IMR-90 (cell line): ENCODE measurements at regions not wholly inside any gene's neighbourhood (a gene's known extent, or its start where the extent isn't known, plus 50 kb on each side); places are given as distances from the start of the nearest gene placed in this dataset.

Experiments used
- ATAC-seq: fragments of 200-7000 bp; cut with Tn5 transposase; 2 replicates; pipeline ENCODE4 v1.9.1; 2020; ENCODE audit warnings: low read depth, mild to moderate bottlenecking, moderate library complexity
- BruUV-seq: library from RNA; stranded (reverse); fragments of 400-500 nt; replicated peaks from 2 replicates; lab custom pipeline; 2021; lab: Mats Ljungman, UMichigan
- CTCF ChIA-PET: fragments of 300-600 bp; formaldehyde crosslinking; extraction: SDS; loops from one replicate; lab custom pipeline; 2021; ENCODE audit warnings: antibody characterized with exemption; lab: Yijun Ruan, JAX
- POLR2A ChIA-PET: fragments of 300-600 bp; sonication (Branson Sonifier 250); formaldehyde crosslinking; loops from one replicate; lab custom pipeline; 2022; ENCODE audit warnings: antibody characterized with exemption; ENCODE audit not compliant: unreplicated experiment; lab: Charles Lee
- DNase-seq: peaks from one replicate; pipeline ENCODE4 v3.0.0; 2013
- H2AFZ ChIP-seq: replicated peaks from 2 replicates; pipeline ENCODE3; 2013; ENCODE audit warnings: low read length, mild to moderate bottlenecking; ENCODE audit not compliant: poor library complexity
- H2AK5ac ChIP-seq: 2 replicates; pipeline ENCODE4 v1.6.1; 2013; ENCODE audit warnings: low read depth, low read length, inconsistent platforms
- H2AK9ac ChIP-seq: replicated peaks from 2 replicates; pipeline ENCODE3; 2013; ENCODE audit warnings: mild to moderate bottlenecking, low read depth, low read length, moderate library complexity; ENCODE audit not compliant: poor library complexity
- H2BK120ac ChIP-seq: 2 replicates; pipeline ENCODE4 v1.6.1; 2013; ENCODE audit warnings: low read depth, low read length, inconsistent platforms
- H2BK15ac ChIP-seq: 3 replicates; pipeline ENCODE4 v1.6.1; 2013; ENCODE audit warnings: low read depth, low read length, inconsistent platforms
- H2BK20ac ChIP-seq: 2 replicates; pipeline ENCODE4 v1.6.1; 2013; ENCODE audit warnings: low read depth, mild to moderate bottlenecking, inconsistent platforms, low read length, moderate library complexity
- H2BK5ac ChIP-seq: 2 replicates; pipeline ENCODE4 v1.6.1; 2013; ENCODE audit warnings: mild to moderate bottlenecking, low read depth, low read length, inconsistent platforms; ENCODE audit not compliant: poor library complexity, severe bottlenecking
- H3K14ac ChIP-seq: replicated peaks from 2 replicates; pipeline ENCODE4 v1.6.1; 2013; ENCODE audit warnings: low read depth, low read length, inconsistent platforms
- H3K18ac ChIP-seq: 2 replicates; pipeline ENCODE4 v1.6.1; 2013; ENCODE audit warnings: low read depth, low read length, control low read depth
- H3K23ac ChIP-seq: 2 replicates; pipeline ENCODE4 v1.6.1; 2013; ENCODE audit warnings: low read depth, low read length, inconsistent platforms
- H3K27ac ChIP-seq: 2 replicates; pipeline ENCODE4 v1.5.1; 2013; ENCODE audit warnings: mild to moderate bottlenecking, control low read depth, low read length; ENCODE audit not compliant: insufficient read depth
- H3K27me3 ChIP-seq: 2 replicates; pipeline ENCODE4 v1.6.1; 2013; ENCODE audit warnings: low read length; ENCODE audit not compliant: control insufficient read depth, insufficient read depth
- H3K36me3 ChIP-seq: 2 replicates; pipeline ENCODE4 v1.6.1; 2013; ENCODE audit warnings: low read length, mixed read lengths; ENCODE audit not compliant: control insufficient read depth, insufficient read depth
- H3K4ac ChIP-seq: 2 replicates; pipeline ENCODE4 v1.6.1; 2013; ENCODE audit warnings: low read depth, low read length, inconsistent platforms
- H3K4me1 ChIP-seq: 2 replicates; pipeline ENCODE4 v1.6.1; 2013; ENCODE audit warnings: low read length, mixed read lengths; ENCODE audit not compliant: control insufficient read depth, insufficient read depth
- H3K4me2 ChIP-seq: 2 replicates; pipeline ENCODE4 v1.6.1; 2013; ENCODE audit warnings: low read depth, mild to moderate bottlenecking, control low read depth, low read length, moderate library complexity
- H3K4me3 ChIP-seq: 2 replicates; pipeline ENCODE4 v1.5.1; 2013; ENCODE audit warnings: low read depth, mild to moderate bottlenecking, control low read depth, low read length, moderate library complexity; ENCODE audit not compliant: insufficient read depth
- H3K56ac ChIP-seq: 2 replicates; pipeline ENCODE4 v1.6.1; 2013; ENCODE audit warnings: low read length, inconsistent platforms; ENCODE audit not compliant: insufficient read depth; ENCODE audit errors: extremely low read depth
- H3K79me1 ChIP-seq, 2 experiments: 2 replicates each; pipeline ENCODE4 v1.6.1; 2013; ENCODE audit warnings: low read length in 2 of 2, inconsistent platforms in 1 of 2, low read depth in 1 of 2
- H3K9ac ChIP-seq: 2 replicates; pipeline ENCODE4 v1.6.1; 2013; ENCODE audit warnings: low read depth, low read length, control low read depth
- H3K9me1 ChIP-seq: 2 replicates; pipeline ENCODE4 v1.6.1; 2013; ENCODE audit warnings: low read length, inconsistent platforms; ENCODE audit not compliant: insufficient read depth
- H3K9me3 ChIP-seq: 2 replicates; pipeline ENCODE4 v1.6.1; 2013; ENCODE audit warnings: low read length; ENCODE audit not compliant: control insufficient read depth, insufficient read depth
- H4K20me1 ChIP-seq: 2 replicates; pipeline ENCODE4 v1.6.1; 2013; ENCODE audit warnings: low read length, inconsistent platforms; ENCODE audit not compliant: insufficient read depth
- H4K5ac ChIP-seq: 2 replicates; pipeline ENCODE4 v1.6.1; 2013; ENCODE audit warnings: mild to moderate bottlenecking, low read depth, low read length, control low read depth
- H4K8ac ChIP-seq, 2 experiments: 2 replicates each; pipeline ENCODE4 v1.6.1; 2013; ENCODE audit warnings: low read depth in 2 of 2, low read length in 2 of 2, control low read depth in 1 of 2, inconsistent platforms in 1 of 2
- H4K91ac ChIP-seq: 2 replicates; pipeline ENCODE4 v1.6.1; 2013; ENCODE audit warnings: low read depth, low read length, inconsistent platforms; ENCODE audit not compliant: insufficient read depth
- BHLHE40 ChIP-seq: fragments of 150-350 bp; IDR thresholded peaks from 2 replicates; pipeline ENCODE4 v1.6.1; 2016; ENCODE audit warnings: mild to moderate bottlenecking, low read depth, low read length
- CEBPB ChIP-seq: IDR thresholded peaks from 2 replicates; pipeline ENCODE4 v1.6.1; 2012; ENCODE audit warnings: low read depth, low read length, improper control_type of control experiment
- CHD1 ChIP-seq: IDR thresholded peaks from 2 replicates; pipeline ENCODE4 v1.6.1; 2012; ENCODE audit warnings: low read depth, low read length, improper control_type of control experiment
- FOS ChIP-seq: fragments of 150-350 bp; IDR thresholded peaks from 2 replicates; pipeline ENCODE4 v1.6.1; 2016; ENCODE audit warnings: low read depth, low read length
- MAFK ChIP-seq: IDR thresholded peaks from 2 replicates; pipeline ENCODE4 v1.6.1; 2012; ENCODE audit warnings: low read depth, low read length, improper control_type of control experiment
- MAZ ChIP-seq: IDR thresholded peaks from 2 replicates; pipeline ENCODE4 v1.6.1; 2012; ENCODE audit warnings: low read depth, mild to moderate bottlenecking, low read length, improper control_type of control experiment, moderate library complexity, borderline replicate concordance
- MXI1 ChIP-seq: IDR thresholded peaks from 2 replicates; pipeline ENCODE4 v1.6.1; 2012; ENCODE audit warnings: low read depth, mild to moderate bottlenecking, low read length, moderate library complexity, borderline replicate concordance
- POLR2A ChIP-seq: IDR thresholded peaks from 2 replicates; pipeline ENCODE4 v1.6.1; 2012; ENCODE audit warnings: mild to moderate bottlenecking, low read depth, low read length
- RAD21 ChIP-seq: IDR thresholded peaks from 2 replicates; pipeline ENCODE4 v1.6.1; 2012; ENCODE audit warnings: low read length, improper control_type of control experiment
- RCOR1 ChIP-seq: IDR thresholded peaks from 2 replicates; pipeline ENCODE4 v1.6.1; 2012; ENCODE audit warnings: mild to moderate bottlenecking, low read length, improper control_type of control experiment; ENCODE audit not compliant: insufficient replicate concordance
- RFX5 ChIP-seq: IDR thresholded peaks from 2 replicates; pipeline ENCODE4 v1.8.0; 2012; ENCODE audit warnings: low read depth, mild to moderate bottlenecking, low read length, moderate library complexity
- SMC3 ChIP-seq: fragments of 150-350 bp; IDR thresholded peaks from 2 replicates; pipeline ENCODE4 v1.6.1; 2016; ENCODE audit warnings: low read depth, mild to moderate bottlenecking, antibody characterized with exemption, low read length, moderate library complexity
- WGBS, 2 experiments: methylation state at CpG; one replicate each; pipeline versions ENCODE4 v1.1.5 to v1.1.7; 2013; ENCODE audit warnings: missing lambda C conversion rate in 2 of 2; ENCODE audit not compliant: insufficient read length in 1 of 2; ENCODE audit errors: extremely low coverage in 2 of 2; 5-methylcytosine and 5-hydroxymethylcytosine counted together
- dilution Hi-C: fragments of 300-500 bp; cut with HindIII; formaldehyde crosslinking; loops from one replicate; pipeline ENCODE4 v1.14.3; 2018; ENCODE audit warnings: low sequenced_read_pairs; ENCODE audit not compliant: unreplicated experiment
- in situ Hi-C: fragments of 300-500 bp; cut with MboI; formaldehyde crosslinking; loops from 3 replicates; pipeline ENCODE4 v1.14.3; 2019; ENCODE audit warnings: low sequenced_read_pairs, inconsistent platforms, mixed read lengths
- intact Hi-C: fragments of 100-400 bp; cut with micrococcal nuclease; formaldehyde crosslinking; loops from 2 replicates; pipeline ENCODE4 v1.10.0; 2022
- TF ChIP-seq, protein P1 (sequence below): fragments of 150-350 bp; IDR thresholded peaks from 2 replicates; pipeline ENCODE4 v1.6.1; 2017; ENCODE audit warnings: mild to moderate bottlenecking, antibody characterized with exemption, low read length, low read depth
- TF ChIP-seq, protein P2 (sequence below): conservative IDR thresholded peaks from 2 replicates; pipeline ENCODE4 v1.5.1; 2012; ENCODE audit warnings: mild to moderate bottlenecking, low read depth, low read length, improper control_type of control experiment

DNA sequence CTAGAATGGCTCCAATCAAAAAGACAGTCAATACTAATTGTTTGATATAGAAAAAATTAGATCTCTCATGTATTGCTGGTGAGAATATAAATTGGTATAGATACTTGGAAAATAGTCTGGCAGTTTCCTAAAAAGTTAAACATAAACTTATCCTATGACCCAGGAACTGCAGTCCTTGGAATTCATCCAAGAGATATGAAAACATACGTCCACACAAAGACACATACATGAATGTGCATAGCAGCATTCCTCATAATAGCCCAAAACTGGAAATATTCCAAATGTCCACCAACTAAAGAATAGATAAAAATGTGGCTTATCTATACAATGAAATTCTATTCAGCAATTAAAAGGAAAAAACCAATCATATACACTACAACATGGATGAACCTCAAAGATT, 128.4 kb downstream of the ZFAND4 start:
- no peak overlapping the region for H3K4me3 ChIP-seq
- H4K91ac ChIP-seq: no peak overlapping the region
- POLR2A ChIA-PET: no interaction called here
- dilution Hi-C loops (no loop called here), intact Hi-C loops (no loop called here), in situ Hi-C loops (no loop called here)
- H3K9me1 ChIP-seq: no peaks in the 10 kb centered on the region
- H3K9me3 ChIP-seq: no peaks in the 10 kb centered on the region
- no peaks in the 10 kb centered on the region for H4K20me1 ChIP-seq
- no peak overlapping the region for H2BK5ac ChIP-seq
- TF ChIP-seq SMC3: no peak
- no peak for TF ChIP-seq BHLHE40
- TF ChIP-seq RAD21: no peak
- no peak for TF ChIP-seq MAZ
- no peak for TF ChIP-seq FOS
- no peak for TF ChIP-seq MAFK
- no peak for TF ChIP-seq CEBPB
- TF ChIP-seq MXI1: no peak
- no peak for TF ChIP-seq RFX5
- no peak for TF ChIP-seq CHD1
- TF ChIP-seq POLR2A: no peak
- no peak for TF ChIP-seq RCOR1
- TF ChIP-seq, protein P1, sequence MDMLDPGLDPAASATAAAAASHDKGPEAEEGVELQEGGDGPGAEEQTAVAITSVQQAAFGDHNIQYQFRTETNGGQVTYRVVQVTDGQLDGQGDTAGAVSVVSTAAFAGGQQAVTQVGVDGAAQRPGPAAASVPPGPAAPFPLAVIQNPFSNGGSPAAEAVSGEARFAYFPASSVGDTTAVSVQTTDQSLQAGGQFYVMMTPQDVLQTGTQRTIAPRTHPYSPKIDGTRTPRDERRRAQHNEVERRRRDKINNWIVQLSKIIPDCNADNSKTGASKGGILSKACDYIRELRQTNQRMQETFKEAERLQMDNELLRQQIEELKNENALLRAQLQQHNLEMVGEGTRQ: no peak
- TF ChIP-seq, protein P2, sequence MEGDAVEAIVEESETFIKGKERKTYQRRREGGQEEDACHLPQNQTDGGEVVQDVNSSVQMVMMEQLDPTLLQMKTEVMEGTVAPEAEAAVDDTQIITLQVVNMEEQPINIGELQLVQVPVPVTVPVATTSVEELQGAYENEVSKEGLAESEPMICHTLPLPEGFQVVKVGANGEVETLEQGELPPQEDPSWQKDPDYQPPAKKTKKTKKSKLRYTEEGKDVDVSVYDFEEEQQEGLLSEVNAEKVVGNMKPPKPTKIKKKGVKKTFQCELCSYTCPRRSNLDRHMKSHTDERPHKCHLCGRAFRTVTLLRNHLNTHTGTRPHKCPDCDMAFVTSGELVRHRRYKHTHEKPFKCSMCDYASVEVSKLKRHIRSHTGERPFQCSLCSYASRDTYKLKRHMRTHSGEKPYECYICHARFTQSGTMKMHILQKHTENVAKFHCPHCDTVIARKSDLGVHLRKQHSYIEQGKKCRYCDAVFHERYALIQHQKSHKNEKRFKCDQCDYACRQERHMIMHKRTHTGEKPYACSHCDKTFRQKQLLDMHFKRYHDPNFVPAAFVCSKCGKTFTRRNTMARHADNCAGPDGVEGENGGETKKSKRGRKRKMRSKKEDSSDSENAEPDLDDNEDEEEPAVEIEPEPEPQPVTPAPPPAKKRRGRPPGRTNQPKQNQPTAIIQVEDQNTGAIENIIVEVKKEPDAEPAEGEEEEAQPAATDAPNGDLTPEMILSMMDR: no peak
- no peak overlapping the region for H4K5ac ChIP-seq
- H3K4me1 ChIP-seq: no peaks in the 10 kb centered on the region
- H3K23ac ChIP-seq: no peak overlapping the region
- H2BK20ac ChIP-seq: no peak overlapping the region
- H2AFZ ChIP-seq: no peak overlapping the region
- ATAC-seq (no peak), DNase-seq (no peak)
- no peak overlapping the region for H3K4ac ChIP-seq
- no peak overlapping the region for H3K56ac ChIP-seq
- BruUV-seq: no TSS peak
- no peak overlapping the region for H4K8ac ChIP-seq
- no peak overlapping the region for H3K4me2 ChIP-seq
- no peaks in the 10 kb centered on the region for H3K79me1 ChIP-seq
- H3K27me3 ChIP-seq: no peaks in the 10 kb centered on the region
- no peaks in the 10 kb centered on the region for H3K36me3 ChIP-seq
- no peak overlapping the region for H2BK15ac ChIP-seq
- CTCF ChIA-PET: no interaction called here
- H2AK9ac ChIP-seq: no peak overlapping the region
- no peak overlapping the region for H2BK120ac ChIP-seq
- H3K9ac ChIP-seq: no peak overlapping the region
- H2AK5ac ChIP-seq: no peak overlapping the region
- no peak overlapping the region for H3K27ac ChIP-seq
- H3K14ac ChIP-seq: no peak overlapping the region
- no peak overlapping the region for H3K18ac ChIP-seq
- no CpG with 5 or more reads among the region's 1 CpG for WGBS, 2 experiments
